ENCODE measurements at regions not wholly inside any gene's neighbourhood (a gene's known extent, or its start where the extent isn't known, plus 50 kb on each side); places are given as distances from the start of the nearest gene placed in this dataset.
"Not testable (repeated sequence)": the region's sequence is repeated elsewhere in the genome, so short reads cannot be mapped to it uniquely, and the experiment has no call there.

- H3K27ac Mint-ChIP-seq, result no peak overlapping the region
- Histone ChIP-seq H3K36me3 (ENCODE audit: insufficient read depth, low read length) (no peaks in the 10 kb centered on the region), H3K27me3 (ENCODE audit: control insufficient read depth in 1 of 2, insufficient read depth in 2 of 2, low read length in 2 of 2) (no peaks in the 10 kb centered on the region), H3K4me1 (ENCODE audit: insufficient read depth, low read length) (no peaks in the 10 kb centered on the region), H3K27ac (ENCODE audit: low read depth in 1 of 2, low read length in 2 of 2) (no peak overlapping the region), H3K4me3 (ENCODE audit: low read length) (no peak overlapping the region), H3K9me3 (ENCODE audit: control insufficient read depth in 1 of 2, insufficient read depth in 1 of 2, low read length in 2 of 2) (no peaks in the 10 kb centered on the region)
- H3K4me3 Mint-ChIP-seq, result no peak overlapping the region
- DNase-seq, result no peak
- H3K36me3 Mint-ChIP-seq (ENCODE audit: low read depth), result no peaks in the 10 kb centered on the region
- CTCF ChIA-PET, result no interaction called here
- intact Hi-C loops (cut with DNase I, micrococcal nuclease), result no loop called here
- ATAC-seq (ENCODE audit: poor library complexity), result no peak
- no peaks in the 10 kb centered on the region for H3K27me3 Mint-ChIP-seq
- peaks cover 2% of the 10 kb centered on the region for H3K9me3 Mint-ChIP-seq
- H3K4me1 Mint-ChIP-seq (ENCODE audit: low read depth), result peaks cover 11% of the 10 kb centered on the region
- TF ChIP-seq CTCF (IDR thresholded peaks at IDR 0.05), result no peak
- POLR2A ChIA-PET, result no interaction called here
Measured at GRCh38 chr14:34157651-34158050, 206.8 kb upstream of the EGLN3 start.

GRCh38 chr14:34147461-34147860, 196.6 kb upstream of the EGLN3 start:
- no peaks in the 10 kb centered on the region for H3K36me3 ChIP-seq (ENCODE audit: insufficient read depth, low read length)
- ChIA-PET POLR2A (no interaction called here), CTCF (no interaction called here)
- no peak for ATAC-seq (ENCODE audit: poor library complexity)
- H3K4me3 Mint-ChIP-seq, result no peak overlapping the region
- peaks cover 2% of the 10 kb centered on the region for H3K9me3 Mint-ChIP-seq
- no peak overlapping the region for H3K27ac ChIP-seq (ENCODE audit: low read depth in 1 of 2, low read length in 2 of 2)
- TF ChIP-seq CTCF (IDR thresholded peaks at IDR 0.05), result no peak
- intact Hi-C loops (cut with DNase I, micrococcal nuclease), result no loop called here
- no peaks in the 10 kb centered on the region for H3K27me3 ChIP-seq (ENCODE audit: control insufficient read depth in 1 of 2, insufficient read depth in 2 of 2, low read length in 2 of 2)
- no peaks in the 10 kb centered on the region for H3K4me1 Mint-ChIP-seq (ENCODE audit: low read depth)
- DNase-seq, result no peak
- no peak overlapping the region for H3K27ac Mint-ChIP-seq
- H3K27me3 Mint-ChIP-seq, result peaks cover 11% of the 10 kb centered on the region
- peaks cover 0 to 5% of the 10 kb centered on the region in 2 experiments for H3K9me3 ChIP-seq (ENCODE audit: control insufficient read depth in 1 of 2, insufficient read depth in 1 of 2, low read length in 2 of 2)
- H3K36me3 Mint-ChIP-seq (ENCODE audit: low read depth), result no peaks in the 10 kb centered on the region
- H3K4me1 ChIP-seq (ENCODE audit: insufficient read depth, low read length), result no peaks in the 10 kb centered on the region
- no peak overlapping the region for H3K4me3 ChIP-seq (ENCODE audit: low read length)

- peaks cover 0 to 16% of the 10 kb centered on the region in 2 experiments for H3K9me3 ChIP-seq (ENCODE audit: control insufficient read depth in 1 of 2, insufficient read depth in 1 of 2, low read length in 2 of 2)
- ATAC-seq (ENCODE audit: poor library complexity); DNase-seq; H3K4me1 ChIP-seq (ENCODE audit: insufficient read depth, low read length); H3K4me3 ChIP-seq (ENCODE audit: low read length); H3K27ac ChIP-seq (ENCODE audit: low read depth in 1 of 2, low read length in 2 of 2); H3K27me3 Mint-ChIP-seq; H3K27ac Mint-ChIP-seq; intact Hi-C loops (cut with DNase I, micrococcal nuclease); CTCF ChIA-PET; H3K4me3 Mint-ChIP-seq; POLR2A ChIA-PET; H3K4me1 Mint-ChIP-seq (ENCODE audit: low read depth); H3K27me3 ChIP-seq (ENCODE audit: control insufficient read depth in 1 of 2, insufficient read depth in 2 of 2, low read length in 2 of 2); H3K36me3 Mint-ChIP-seq (ENCODE audit: low read depth); H3K36me3 ChIP-seq (ENCODE audit: insufficient read depth, low read length); H3K9me3 Mint-ChIP-seq: not testable (repeated sequence)
Measured at GRCh38 chr14:34140127-34140526, 189.3 kb upstream of the EGLN3 start.

- POLR2A ChIA-PET; H3K27me3 ChIP-seq (ENCODE audit: control insufficient read depth in 1 of 2, insufficient read depth in 2 of 2, low read length in 2 of 2); ATAC-seq (ENCODE audit: poor library complexity); H3K4me1 Mint-ChIP-seq (ENCODE audit: low read depth); H3K27me3 Mint-ChIP-seq; H3K9me3 Mint-ChIP-seq; H3K4me3 Mint-ChIP-seq; H3K4me1 ChIP-seq (ENCODE audit: insufficient read depth, low read length); H3K36me3 Mint-ChIP-seq (ENCODE audit: low read depth); intact Hi-C loops (cut with DNase I, micrococcal nuclease); H3K27ac ChIP-seq (ENCODE audit: low read depth in 1 of 2, low read length in 2 of 2); H3K36me3 ChIP-seq (ENCODE audit: insufficient read depth, low read length); CTCF ChIA-PET; DNase-seq; H3K27ac Mint-ChIP-seq; H3K4me3 ChIP-seq (ENCODE audit: low read length): not testable (repeated sequence)
- peaks cover 0 to 16% of the 10 kb centered on the region in 2 experiments for H3K9me3 ChIP-seq (ENCODE audit: control insufficient read depth in 1 of 2, insufficient read depth in 1 of 2, low read length in 2 of 2)
Measured at GRCh38 chr14:34139160-34140121, 188.6 kb upstream of the EGLN3 start.
